ENCODE measurements at regions not wholly inside any gene's neighbourhood (a gene's known extent, or its start where the extent isn't known, plus 50 kb on each side); places are given as distances from the start of the nearest gene placed in this dataset.

DNA sequence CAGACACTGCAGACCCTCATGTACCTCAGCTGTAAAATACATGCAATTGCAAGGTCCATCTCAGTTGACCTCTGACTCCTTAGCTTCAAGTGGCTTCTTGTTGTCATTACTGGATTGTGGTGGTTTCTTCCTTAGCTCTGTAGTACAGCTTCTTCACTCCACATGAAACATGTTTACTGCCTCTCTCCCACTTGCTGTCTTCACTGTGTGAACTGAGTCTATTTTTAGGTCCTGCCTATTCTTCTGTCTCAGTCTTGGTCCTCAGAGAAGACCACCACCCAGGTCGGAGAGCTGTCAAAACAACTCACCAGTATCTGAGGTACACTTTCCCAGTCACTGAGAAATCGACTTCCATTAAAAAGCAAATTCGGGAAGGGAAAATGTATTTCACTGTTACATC lies 50.2 kb upstream of the EYA4 start:
- no peak for DNase-seq

GRCh38 chr6:133191323-133191722 lies 49.8 kb upstream of the EYA4 start:
- DNase-seq: no peak
